Lung (tissue), 11 donors: ENCODE measurements at regions not wholly inside any gene's neighbourhood (a gene's known extent, or its start where the extent isn't known, plus 50 kb on each side); places are given as distances from the start of the nearest gene placed in this dataset.
A peak's percentile ranks its signal among the peaks of the same experiment; 100 is the strongest.

Experiments used
- ATAC-seq: fragments of 200-7000 bp; cut with Tn5 transposase; one replicate; pipeline ENCODE4 v1.9.1; 2020; ENCODE audit warnings: moderate number of reproducible peaks; ENCODE audit not compliant: insufficient read depth, low FRiP score
- DNase-seq, 3 donors: peaks; one replicate each; pipeline ENCODE4 v3.0.0-alpha.2; 2013 to 2017
- H3K27ac ChIP-seq, 2 donors: one replicate each; pipeline ENCODE4 v1.5.1; 2013; ENCODE audit warnings: mild to moderate bottlenecking in 2 of 2, moderate library complexity in 2 of 2, control low read depth in 1 of 2, inconsistent platforms in 1 of 2, low read depth in 1 of 2, low read length in 1 of 2
- H3K27me3 ChIP-seq, 3 donors: one replicate each; pipeline ENCODE4 v1.5.1; 2013; ENCODE audit warnings: low read length in 2 of 3; ENCODE audit not compliant: control insufficient read depth in 3 of 3, insufficient read depth in 3 of 3
- H3K36me3 ChIP-seq, 4 donors: one replicate each; pipeline ENCODE4 v1.5.1; 2013; ENCODE audit warnings: low read length in 4 of 4, mild to moderate bottlenecking in 1 of 4, moderate library complexity in 1 of 4; ENCODE audit not compliant: control insufficient read depth in 4 of 4, insufficient read depth in 4 of 4
- H3K4me1 ChIP-seq, 5 donors: one replicate each; pipeline ENCODE4 v1.5.1; 2013; ENCODE audit warnings: low read length in 5 of 5, mild to moderate bottlenecking in 2 of 5, moderate library complexity in 1 of 5; ENCODE audit not compliant: control insufficient read depth in 5 of 5, insufficient read depth in 5 of 5
- H3K4me3 ChIP-seq: one replicate; pipeline ENCODE4 v1.5.1; 2013; ENCODE audit warnings: mild to moderate bottlenecking, control low read depth, moderate library complexity
- H3K9ac ChIP-seq, 2 donors: one replicate each; pipeline ENCODE4 v1.5.1; 2013; ENCODE audit warnings: low read length in 2 of 2, control low read depth in 1 of 2; ENCODE audit not compliant: insufficient read depth in 1 of 2
- H3K9me3 ChIP-seq, 4 donors: one replicate each; pipeline ENCODE4 v1.5.1; 2013; ENCODE audit warnings: low read length in 3 of 4, mild to moderate bottlenecking in 1 of 4, moderate library complexity in 1 of 4; ENCODE audit not compliant: control insufficient read depth in 4 of 4, insufficient read depth in 3 of 4
- WGBS, 2 donors: extraction: QIAGEN DNeasy Blood & Tissue Kit; methylation state at CpG; one replicate each; pipeline ENCODE4 v1.1.7; 2013; 5-methylcytosine and 5-hydroxymethylcytosine counted together
- TF ChIP-seq, protein P1 (sequence below): IDR thresholded peaks from 2 replicates; pipeline ENCODE4 v1.5.1; 2012; ENCODE audit warnings: mild to moderate bottlenecking; ENCODE audit errors: control extremely low read depth, extremely low read depth
- donor health status: control.
- donor health status: control.
- donor health status: Bipolar disorder and iron deficiency.
- donor health status: healthy.
- donor health status: DM: yes; HTN: yes; CAD: no.

DNA sequence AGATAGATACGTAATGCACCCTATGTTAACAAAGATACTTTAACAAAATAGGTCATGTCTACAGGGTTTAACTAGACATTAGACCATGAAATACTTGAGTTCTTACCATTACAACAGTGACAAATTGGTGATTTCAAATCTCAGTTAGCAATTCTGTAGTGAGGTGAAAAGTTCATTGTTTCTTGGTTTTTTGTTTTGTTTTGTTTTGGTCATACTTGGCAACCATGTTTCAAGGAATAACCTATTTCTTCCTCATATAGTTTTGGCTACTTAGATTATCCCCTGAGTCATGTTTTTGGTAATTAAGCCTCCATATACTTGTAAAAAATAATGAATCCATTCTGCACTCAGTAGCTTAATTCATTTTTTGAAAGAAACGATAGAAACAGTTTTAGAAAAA lies 1200.4 kb downstream of the DIAPH3 start:
- H3K4me3 ChIP-seq, result no peak overlapping the region
- DNase-seq (no peak), ATAC-seq (no peak)
- no peaks in the 10 kb centered on the region for H3K4me1 ChIP-seq
- H3K9me3 ChIP-seq, result no peaks in the 10 kb centered on the region
- H3K27me3 ChIP-seq, result no peaks in the 10 kb centered on the region
- WGBS, 2 donors, result 91 to 92% methylated on average over 2 of the region's 2 CpGs
- TF ChIP-seq, protein P1, sequence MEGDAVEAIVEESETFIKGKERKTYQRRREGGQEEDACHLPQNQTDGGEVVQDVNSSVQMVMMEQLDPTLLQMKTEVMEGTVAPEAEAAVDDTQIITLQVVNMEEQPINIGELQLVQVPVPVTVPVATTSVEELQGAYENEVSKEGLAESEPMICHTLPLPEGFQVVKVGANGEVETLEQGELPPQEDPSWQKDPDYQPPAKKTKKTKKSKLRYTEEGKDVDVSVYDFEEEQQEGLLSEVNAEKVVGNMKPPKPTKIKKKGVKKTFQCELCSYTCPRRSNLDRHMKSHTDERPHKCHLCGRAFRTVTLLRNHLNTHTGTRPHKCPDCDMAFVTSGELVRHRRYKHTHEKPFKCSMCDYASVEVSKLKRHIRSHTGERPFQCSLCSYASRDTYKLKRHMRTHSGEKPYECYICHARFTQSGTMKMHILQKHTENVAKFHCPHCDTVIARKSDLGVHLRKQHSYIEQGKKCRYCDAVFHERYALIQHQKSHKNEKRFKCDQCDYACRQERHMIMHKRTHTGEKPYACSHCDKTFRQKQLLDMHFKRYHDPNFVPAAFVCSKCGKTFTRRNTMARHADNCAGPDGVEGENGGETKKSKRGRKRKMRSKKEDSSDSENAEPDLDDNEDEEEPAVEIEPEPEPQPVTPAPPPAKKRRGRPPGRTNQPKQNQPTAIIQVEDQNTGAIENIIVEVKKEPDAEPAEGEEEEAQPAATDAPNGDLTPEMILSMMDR, result no peak
- no peak overlapping the region for H3K27ac ChIP-seq
- no peaks in the 10 kb centered on the region for H3K36me3 ChIP-seq
- H3K9ac ChIP-seq, result no peak overlapping the region

DNA sequence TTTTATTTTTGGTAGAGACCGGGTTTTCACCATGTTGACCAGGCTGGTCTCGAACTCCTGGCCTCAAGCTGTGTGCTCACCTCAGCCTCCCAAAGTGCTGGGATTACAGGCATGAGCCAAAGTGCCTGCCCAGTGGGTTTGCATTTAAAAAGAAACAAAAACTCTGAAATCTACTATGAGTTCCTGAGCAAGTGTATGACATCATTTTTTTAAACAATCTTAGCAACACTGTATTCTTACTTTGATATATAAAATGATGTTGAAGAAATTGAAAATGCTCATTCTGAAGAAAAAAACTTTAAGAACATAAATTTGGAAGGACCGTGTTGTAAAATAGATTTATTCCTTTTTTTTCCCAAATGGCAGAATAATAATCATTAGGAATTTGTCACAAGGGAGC lies 1199.7 kb downstream of the DIAPH3 start:
- H3K9me3 ChIP-seq, result peaks cover 0 to under 1% (median 0%) of the 10 kb centered on the region in 4 donors
- no peaks in the 10 kb centered on the region for H3K36me3 ChIP-seq
- TF ChIP-seq, protein P1, result no peak
- no peaks in the 10 kb centered on the region for H3K4me1 ChIP-seq
- no peak overlapping the region for H3K4me3 ChIP-seq
- H3K27me3 ChIP-seq, result no peaks in the 10 kb centered on the region
- ATAC-seq (no peak), DNase-seq (no peak)
- 78 to 95% methylated on average over 3 of the region's 3 CpGs for WGBS, 2 donors
- H3K9ac ChIP-seq, result no peak overlapping the region
- H3K27ac ChIP-seq, result no peak overlapping the region

DNA sequence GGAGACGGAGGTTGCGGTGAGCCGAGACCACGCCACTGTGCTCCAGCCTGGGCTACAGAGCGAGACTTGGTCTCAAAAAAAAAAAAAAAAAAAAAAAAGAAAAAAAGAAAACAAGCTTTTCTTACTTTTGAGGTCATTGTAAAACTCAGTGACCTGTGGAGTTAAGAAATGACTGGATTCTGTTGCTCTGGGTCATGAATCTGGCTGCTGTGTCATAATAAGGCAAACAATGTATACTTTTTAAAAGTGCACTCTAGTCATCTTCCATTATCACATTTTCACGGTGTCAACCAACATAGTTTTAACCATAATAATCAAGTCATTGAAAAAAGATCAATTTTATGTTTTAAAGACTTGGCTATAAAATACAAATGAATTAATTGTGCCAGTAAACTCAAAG lies 1186.6 kb downstream of the DIAPH3 start:
- peaks cover 0 to 1% (median 0%) of the 10 kb centered on the region in 5 donors for H3K4me1 ChIP-seq
- H3K9ac ChIP-seq, result no peak overlapping the region
- H3K4me3 ChIP-seq, result no peak overlapping the region
- H3K36me3 ChIP-seq, result no peaks in the 10 kb centered on the region
- 93 to 97% methylated on average over 6 of the region's 6 CpGs for WGBS, 2 donors
- H3K9me3 ChIP-seq, result no peaks in the 10 kb centered on the region
- DNase-seq (no peak), ATAC-seq (no peak)
- TF ChIP-seq, protein P1, result no peak
- peaks cover 0 to 10% (median 0%) of the 10 kb centered on the region in 3 donors for H3K27me3 ChIP-seq
- H3K27ac ChIP-seq, result no peak overlapping the region

DNA sequence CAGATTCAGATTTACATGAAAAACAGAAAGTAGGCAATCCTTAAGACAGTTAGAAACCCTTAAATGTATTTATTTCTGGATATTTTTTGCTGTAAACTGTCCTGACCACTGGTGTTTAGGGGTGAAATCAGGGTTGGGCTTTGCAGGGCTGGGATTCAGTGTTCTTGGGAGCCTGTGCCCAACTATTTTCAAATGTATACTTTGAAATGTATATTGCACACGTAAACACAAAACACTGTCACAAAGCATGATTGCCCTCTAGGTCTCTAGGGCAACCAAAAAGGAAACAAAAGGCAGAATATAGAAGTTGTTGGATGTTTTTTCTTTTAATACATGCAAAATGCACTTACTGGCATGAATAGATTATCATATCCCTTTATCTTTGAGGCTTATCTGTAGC lies 1185.4 kb downstream of the DIAPH3 start:
- DNase-seq, result peak; percentile 19 to 70 (median 55)
- Histone ChIP-seq H3K4me3 (no peak overlapping the region), H3K4me1 (peaks cover 0 to 1% (median 0%) of the 10 kb centered on the region in 5 donors), H3K9ac (no peak overlapping the region), H3K27me3 (peaks cover 0 to under 1% (median 0%) of the 10 kb centered on the region in 3 donors), H3K9me3 (no peaks in the 10 kb centered on the region), H3K27ac (no peak overlapping the region), H3K36me3 (no peaks in the 10 kb centered on the region)
- no peak for ATAC-seq
- 71 to 81% methylated on average over 1 of the region's 1 CpG for WGBS, 2 donors
- TF ChIP-seq, protein P1, result no peak
